H1 (cell line): ENCODE measurements at regions not wholly inside any gene's neighbourhood (a gene's known extent, or its start where the extent isn't known, plus 50 kb on each side); places are given as distances from the start of the nearest gene placed in this dataset.

Experiments used
- CHD7 ChIP-seq: fragments of 300-600 bp; sonication (generic); IDR thresholded peaks from 2 replicates; pipeline ENCODE4 v1.7.1; 2012; ENCODE audit warnings: low read length, moderate library complexity, mild to moderate bottlenecking, inconsistent platforms; ENCODE audit not compliant: insufficient replicate concordance

GRCh38 chr4:124565371-124565770 lies 147.2 kb downstream of the ANKRD50 start (continued):
- TF ChIP-seq CHD7: no peak
- TF ChIP-seq, all 59 proteins: peak for 0
